Neural progenitor cell (in vitro differentiated cells): ENCODE measurements at regions not wholly inside any gene's neighbourhood (a gene's known extent, or its start where the extent isn't known, plus 50 kb on each side); places are given as distances from the start of the nearest gene placed in this dataset.

Experiments used
- DNase-seq: peaks from one replicate; pipeline ENCODE4 v3.0.0-alpha.2; 2016; ENCODE audit warnings: low spot score
- H2AFZ ChIP-seq: fragments of 200-600 bp; sonication (generic); replicated peaks from 2 replicates; pipeline ENCODE4 v1.6.1; 2016; ENCODE audit warnings: antibody characterized with exemption
- H3F3A ChIP-seq: fragments of 200-600 bp; sonication (generic); 2 replicates; pipeline ENCODE4 v1.6.1; 2016; ENCODE audit warnings: antibody characterized with exemption, low read depth
- H3K27ac ChIP-seq: fragments of 200-600 bp; sonication (generic); 2 replicates; pipeline ENCODE4 v1.5.1; 2016; ENCODE audit warnings: mild to moderate bottlenecking
- H3K27me3 ChIP-seq: fragments of 200-600 bp; sonication (generic); 2 replicates; pipeline ENCODE4 v1.6.1; 2016; ENCODE audit warnings: mild to moderate bottlenecking, moderate library complexity
- H3K36me3 ChIP-seq: fragments of 200-600 bp; sonication (generic); 2 replicates; pipeline ENCODE4 v1.5.1; 2016
- H3K4me1 ChIP-seq: fragments of 200-600 bp; sonication (generic); 2 replicates; pipeline ENCODE4 v1.6.1; 2016; ENCODE audit warnings: mixed run types
- H3K4me2 ChIP-seq: fragments of 200-600 bp; sonication (generic); 2 replicates; pipeline ENCODE4 v1.6.1; 2016
- H3K4me3 ChIP-seq: fragments of 200-600 bp; sonication (generic); 2 replicates; pipeline ENCODE4 v1.5.1; 2016
- H3K79me2 ChIP-seq: fragments of 200-600 bp; sonication (generic); 2 replicates; pipeline ENCODE4 v1.6.1; 2016; ENCODE audit warnings: low read depth
- H3K9ac ChIP-seq: fragments of 200-600 bp; sonication (generic); 2 replicates; pipeline ENCODE4 v1.6.1; 2016
- H3K9me3 ChIP-seq: fragments of 200-600 bp; sonication (generic); 2 replicates; pipeline ENCODE4 v1.5.1; 2016; ENCODE audit warnings: low read depth
- H4K20me1 ChIP-seq: fragments of 200-600 bp; sonication (generic); 2 replicates; pipeline ENCODE4 v1.6.1; 2016; ENCODE audit warnings: low read depth
- H3K27ac Mint-ChIP-seq: 3 replicates; pipeline ENCODE4 v1.8.0; 2021; ENCODE audit warnings: mixed read lengths
- H3K27me3 Mint-ChIP-seq: 2 replicates; pipeline ENCODE4 v1.8.0; 2022; ENCODE audit warnings: low read depth, mild to moderate bottlenecking, inconsistent platforms, moderate library complexity, mixed read lengths; ENCODE audit not compliant: insufficient read depth
- H3K36me3 Mint-ChIP-seq: 3 replicates; pipeline ENCODE4 v1.8.0; 2021; ENCODE audit warnings: mixed read lengths
- H3K4me1 Mint-ChIP-seq: 3 replicates; pipeline ENCODE4 v1.8.0; 2021; ENCODE audit warnings: mixed read lengths
- H3K4me3 Mint-ChIP-seq: 3 replicates; pipeline ENCODE4 v1.8.0; 2021; ENCODE audit warnings: mild to moderate bottlenecking, moderate library complexity, mixed read lengths
- H3K9me3 Mint-ChIP-seq: 3 replicates; pipeline ENCODE4 v1.8.0; 2020; ENCODE audit warnings: mixed read lengths
- EZH2 ChIP-seq: fragments of 200-600 bp; sonication (generic); IDR thresholded peaks from 2 replicates; pipeline ENCODE4 v1.6.1; 2017; ENCODE audit warnings: antibody characterized with exemption, mild to moderate bottlenecking, moderate library complexity
- EZH2phosphoT487 ChIP-seq: fragments of 200-600 bp; sonication (generic); IDR thresholded peaks from 2 replicates; pipeline ENCODE4 v1.6.1; 2017; ENCODE audit warnings: antibody characterized with exemption
- TF ChIP-seq, protein P1 (sequence below): fragments of 200-600 bp; sonication (generic); IDR thresholded peaks from 2 replicates; pipeline ENCODE4 v1.5.1; 2017; ENCODE audit warnings: antibody characterized with exemption, mild to moderate bottlenecking

DNA sequence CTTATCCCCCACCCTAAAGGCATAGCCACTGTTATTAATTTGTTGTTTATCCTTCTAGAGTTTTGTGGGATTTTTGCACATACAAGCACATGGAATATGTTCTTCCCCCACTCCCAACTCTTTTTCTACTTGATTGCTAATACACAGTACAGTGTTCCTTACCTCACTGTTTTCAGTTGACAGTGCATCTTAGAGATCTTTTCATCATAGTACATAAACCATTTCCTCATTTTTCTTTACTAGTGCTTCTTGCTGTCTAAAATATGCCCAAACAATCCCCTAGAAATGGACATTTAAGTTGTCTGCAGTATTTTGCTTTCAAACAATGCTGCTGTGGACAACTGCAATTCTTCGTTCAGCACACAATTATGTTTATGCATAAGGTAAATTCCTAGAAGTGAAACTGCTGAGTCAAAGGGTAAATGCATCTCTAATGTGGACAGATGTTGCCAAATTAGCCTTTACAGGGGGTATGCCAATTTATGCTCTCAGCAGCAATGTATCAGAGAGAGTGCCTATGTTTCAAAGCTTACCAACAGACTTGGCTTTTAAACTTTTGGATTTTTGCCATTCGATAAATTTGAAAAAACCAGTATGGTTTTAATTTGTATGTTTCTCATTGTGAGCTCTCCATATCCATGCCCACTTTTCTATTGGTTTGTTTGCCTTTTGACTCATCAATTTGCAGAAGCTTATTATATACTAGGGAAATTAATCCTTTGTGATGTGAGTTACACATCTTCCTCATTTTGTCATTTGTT is 132.6 kb downstream of the MRPS6 start:
- no peak overlapping the region for H3K4me2 ChIP-seq
- no peaks in the 10 kb centered on the region for H3K79me2 ChIP-seq
- H3K4me3 ChIP-seq = no peak overlapping the region
- no peak for DNase-seq
- H4K20me1 ChIP-seq = no peaks in the 10 kb centered on the region
- H3K4me3 Mint-ChIP-seq = no peak overlapping the region
- peaks cover 53% of the 10 kb centered on the region for H3K4me1 Mint-ChIP-seq
- peaks cover 44% of the 10 kb centered on the region for H3K4me1 ChIP-seq
- H2AFZ ChIP-seq = no peak overlapping the region
- no peaks in the 10 kb centered on the region for H3K36me3 ChIP-seq
- peaks cover 47% of the 10 kb centered on the region for H3F3A ChIP-seq
- H3K9ac ChIP-seq = no peak overlapping the region
- H3K9me3 ChIP-seq = no peaks in the 10 kb centered on the region
- peaks cover 15% of the 10 kb centered on the region for H3K9me3 Mint-ChIP-seq
- peaks cover 8% of the 10 kb centered on the region for H3K36me3 Mint-ChIP-seq
- no peaks in the 10 kb centered on the region for H3K27me3 Mint-ChIP-seq
- no peaks in the 10 kb centered on the region for H3K27me3 ChIP-seq
- peak overlapping the region; percentile 26 for H3K27ac Mint-ChIP-seq
- no peak overlapping the region for H3K27ac ChIP-seq
- TF ChIP-seq, protein P1, sequence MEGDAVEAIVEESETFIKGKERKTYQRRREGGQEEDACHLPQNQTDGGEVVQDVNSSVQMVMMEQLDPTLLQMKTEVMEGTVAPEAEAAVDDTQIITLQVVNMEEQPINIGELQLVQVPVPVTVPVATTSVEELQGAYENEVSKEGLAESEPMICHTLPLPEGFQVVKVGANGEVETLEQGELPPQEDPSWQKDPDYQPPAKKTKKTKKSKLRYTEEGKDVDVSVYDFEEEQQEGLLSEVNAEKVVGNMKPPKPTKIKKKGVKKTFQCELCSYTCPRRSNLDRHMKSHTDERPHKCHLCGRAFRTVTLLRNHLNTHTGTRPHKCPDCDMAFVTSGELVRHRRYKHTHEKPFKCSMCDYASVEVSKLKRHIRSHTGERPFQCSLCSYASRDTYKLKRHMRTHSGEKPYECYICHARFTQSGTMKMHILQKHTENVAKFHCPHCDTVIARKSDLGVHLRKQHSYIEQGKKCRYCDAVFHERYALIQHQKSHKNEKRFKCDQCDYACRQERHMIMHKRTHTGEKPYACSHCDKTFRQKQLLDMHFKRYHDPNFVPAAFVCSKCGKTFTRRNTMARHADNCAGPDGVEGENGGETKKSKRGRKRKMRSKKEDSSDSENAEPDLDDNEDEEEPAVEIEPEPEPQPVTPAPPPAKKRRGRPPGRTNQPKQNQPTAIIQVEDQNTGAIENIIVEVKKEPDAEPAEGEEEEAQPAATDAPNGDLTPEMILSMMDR = no peak

DNA sequence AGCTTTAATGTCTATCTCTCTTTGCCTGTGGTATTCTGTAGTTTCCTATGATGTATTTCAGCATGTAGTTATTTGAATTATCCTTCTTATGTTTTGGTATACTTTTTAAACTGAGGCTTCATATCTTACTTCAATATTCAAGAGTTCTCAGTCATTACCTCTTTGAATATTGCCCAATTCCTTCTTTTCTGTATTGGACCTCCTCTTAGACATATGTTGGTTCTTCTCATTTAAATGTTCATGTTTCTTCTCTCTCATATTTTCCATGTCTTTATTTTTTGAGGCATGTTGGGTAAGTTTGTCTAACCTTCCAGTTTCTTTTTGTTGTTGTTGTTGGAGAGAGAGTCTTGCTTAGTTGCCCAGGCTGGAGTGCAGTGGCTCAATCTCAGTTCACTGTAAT is 140.6 kb downstream of the MRPS6 start:
- H3K9ac ChIP-seq = no peak overlapping the region
- no peak overlapping the region for H3K27ac ChIP-seq
- Mint-ChIP-seq H3K27me3 (no peaks in the 10 kb centered on the region), H3K36me3 (peaks cover 17% of the 10 kb centered on the region), H3K9me3 (peaks cover 26% of the 10 kb centered on the region), H3K4me1 (peaks cover 14% of the 10 kb centered on the region), H3K27ac (no peak overlapping the region), H3K4me3 (no peak overlapping the region)
- no peak overlapping the region for H2AFZ ChIP-seq
- H3F3A ChIP-seq = peaks cover 4% of the 10 kb centered on the region
- H3K36me3 ChIP-seq = no peaks in the 10 kb centered on the region
- TF ChIP-seq EZH2phosphoT487 (no peak), EZH2 (no peak)
- TF ChIP-seq, protein P1 = no peak
- H3K4me2 ChIP-seq = no peak overlapping the region
- DNase-seq = no peak
- peaks cover 8% of the 10 kb centered on the region for H3K9me3 ChIP-seq
- H3K4me3 ChIP-seq = no peak overlapping the region
- no peaks in the 10 kb centered on the region for H3K4me1 ChIP-seq
- no peaks in the 10 kb centered on the region for H3K79me2 ChIP-seq
- no peaks in the 10 kb centered on the region for H3K27me3 ChIP-seq
- no peaks in the 10 kb centered on the region for H4K20me1 ChIP-seq

DNA sequence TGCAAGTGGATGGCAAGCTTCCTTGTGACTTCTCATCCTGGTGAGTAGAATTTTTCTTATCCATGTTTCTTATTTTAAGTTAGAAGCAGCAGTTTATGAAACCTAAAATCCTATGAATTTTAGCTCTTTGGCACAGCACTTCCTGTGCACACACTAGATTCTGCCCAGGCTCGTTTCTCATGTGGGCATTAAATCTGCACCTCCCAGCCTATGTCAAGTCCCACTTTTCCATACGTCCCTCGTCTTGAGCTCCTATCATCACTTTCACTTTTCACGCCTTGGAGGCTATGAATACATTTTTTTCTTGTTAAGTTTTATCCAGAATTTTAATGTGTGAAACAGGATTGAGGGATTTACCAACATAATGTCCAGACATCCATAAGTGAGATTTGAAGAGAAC is 142.1 kb downstream of the MRPS6 start:
- H3K27ac Mint-ChIP-seq = no peak overlapping the region
- H2AFZ ChIP-seq = no peak overlapping the region
- H3F3A ChIP-seq = peaks cover 18% of the 10 kb centered on the region
- no peak for DNase-seq
- H3K27me3 Mint-ChIP-seq = no peaks in the 10 kb centered on the region
- H3K9me3 Mint-ChIP-seq = peaks cover 15% of the 10 kb centered on the region
- no peak overlapping the region for H3K4me3 ChIP-seq
- no peaks in the 10 kb centered on the region for H4K20me1 ChIP-seq
- no peaks in the 10 kb centered on the region for H3K36me3 ChIP-seq
- peaks cover 30% of the 10 kb centered on the region for H3K4me1 Mint-ChIP-seq
- H3K4me2 ChIP-seq = no peak overlapping the region
- H3K36me3 Mint-ChIP-seq = peaks cover 10% of the 10 kb centered on the region
- peaks cover 15% of the 10 kb centered on the region for H3K4me1 ChIP-seq
- no peak overlapping the region for H3K27ac ChIP-seq
- H3K79me2 ChIP-seq = no peaks in the 10 kb centered on the region
- no peak overlapping the region for H3K4me3 Mint-ChIP-seq
- H3K27me3 ChIP-seq = no peaks in the 10 kb centered on the region
- peaks cover 8% of the 10 kb centered on the region for H3K9me3 ChIP-seq
- no peak for TF ChIP-seq EZH2phosphoT487
- TF ChIP-seq, protein P1 = no peak
- TF ChIP-seq EZH2 = no peak
- H3K9ac ChIP-seq = no peak overlapping the region
